ENCODE measurements at regions not wholly inside any gene's neighbourhood (a gene's known extent, or its start where the extent isn't known, plus 50 kb on each side); places are given as distances from the start of the nearest gene placed in this dataset.

GRCh38 chr13:90498096-90498495 is 849.4 kb upstream of the MIR17HG start:
- no peak for TF ChIP-seq CTCF (IDR thresholded peaks at IDR 0.05)
- Histone ChIP-seq H3K4me1 (peaks cover 0 to 5% of the 10 kb centered on the region in 2 donors), H3K36me3 (no peaks in the 10 kb centered on the region), H3K4me3 (no peak overlapping the region), H3K27me3 (no peaks in the 10 kb centered on the region), H3K9me3 (peaks cover 0 to 1% of the 10 kb centered on the region in 2 donors), H3K27ac (no peak overlapping the region)
- no peak for DNase-seq (ENCODE audit: low spot score)

GRCh38 chr13:90498816-90499215 is 848.7 kb upstream of the MIR17HG start:
- TF ChIP-seq CTCF (IDR thresholded peaks at IDR 0.05): no peak
- Histone ChIP-seq H3K4me1 (peaks cover 0 to 5% of the 10 kb centered on the region in 2 donors), H3K4me3 (no peak overlapping the region), H3K36me3 (no peaks in the 10 kb centered on the region), H3K9me3 (no peaks in the 10 kb centered on the region), H3K27ac (no peak overlapping the region), H3K27me3 (no peaks in the 10 kb centered on the region)
- no peak for DNase-seq (ENCODE audit: low spot score)

- Histone ChIP-seq H3K9me3 (no peaks in the 10 kb centered on the region), H3K4me1 (peaks cover 0 to 5% of the 10 kb centered on the region in 2 donors), H3K4me3 (no peak overlapping the region), H3K27ac (peak overlapping the region in 1 of 2 donors; percentile 55), H3K27me3 (no peaks in the 10 kb centered on the region), H3K36me3 (no peaks in the 10 kb centered on the region)
- no peak for TF ChIP-seq CTCF (IDR thresholded peaks at IDR 0.05)
- DNase-seq (ENCODE audit: low spot score): no peak
These were observed 846.9 kb upstream of the MIR17HG start for GRCh38 chr13:90500569-90500968.

- Histone ChIP-seq H3K4me1 (peaks cover 0 to 5% of the 10 kb centered on the region in 2 donors), H3K4me3 (no peak overlapping the region), H3K36me3 (no peaks in the 10 kb centered on the region), H3K27me3 (no peaks in the 10 kb centered on the region), H3K9me3 (no peaks in the 10 kb centered on the region), H3K27ac (peak overlapping the region; percentile 16 to 54)
- TF ChIP-seq CTCF (IDR thresholded peaks at IDR 0.05): no peak
- DNase-seq (ENCODE audit: low spot score): no peak
These were observed 845.3 kb upstream of the MIR17HG start for GRCh38 chr13:90502153-90502552.

- Histone ChIP-seq H3K27me3 (no peaks in the 10 kb centered on the region), H3K4me1 (peaks cover 0 to 5% of the 10 kb centered on the region in 2 donors), H3K4me3 (no peak overlapping the region), H3K36me3 (no peaks in the 10 kb centered on the region), H3K27ac (peak overlapping the region; percentile 16 to 33), H3K9me3 (no peaks in the 10 kb centered on the region)
- TF ChIP-seq CTCF (IDR thresholded peaks at IDR 0.05): no peak
- DNase-seq (ENCODE audit: low spot score): no peak
These were observed 844.7 kb upstream of the MIR17HG start for GRCh38 chr13:90502762-90503161.

GRCh38 chr13:90510319-90510718 is 837.2 kb upstream of the MIR17HG start:
- Histone ChIP-seq H3K4me1 (no peaks in the 10 kb centered on the region), H3K36me3 (no peaks in the 10 kb centered on the region), H3K9me3 (no peaks in the 10 kb centered on the region), H3K4me3 (no peak overlapping the region), H3K27me3 (no peaks in the 10 kb centered on the region), H3K27ac (no peak overlapping the region)
- no peak for TF ChIP-seq CTCF (IDR thresholded peaks at IDR 0.05)
- no peak for DNase-seq (ENCODE audit: low spot score)

Data from right atrium auricular region (tissue), 2 donors.